A204.1 (cell line): ENCODE measurements at regions not wholly inside any gene's neighbourhood (a gene's known extent, or its start where the extent isn't known, plus 50 kb on each side); places are given as distances from the start of the nearest gene placed in this dataset.

Experiments
- FAIRE-seq: peaks from 2 replicates; lab custom pipeline; 2012; peaks lifted over from hg19 to GRCh38; lab: Jason Lieb, UNC

DNA sequence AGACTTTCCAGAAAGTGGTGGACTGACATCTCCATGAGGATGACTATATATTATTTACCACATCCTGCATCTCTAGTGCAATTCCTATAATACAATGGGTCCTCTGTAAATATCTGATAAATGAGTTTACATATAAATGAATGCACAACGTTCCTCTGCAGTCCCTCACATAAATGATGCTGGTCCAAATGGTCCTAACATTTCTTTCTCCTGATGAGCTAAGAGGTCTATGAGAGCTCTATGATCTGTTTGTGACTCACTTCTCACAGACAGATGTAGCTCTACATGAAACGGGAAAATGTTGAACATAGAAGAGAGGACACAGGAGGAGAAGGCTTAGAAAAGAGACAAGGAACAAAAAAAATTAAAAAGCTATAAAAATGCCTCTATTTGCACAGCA lies 201.2 kb upstream of the PIK3C3 start:
- FAIRE-seq: no peak

DNA sequence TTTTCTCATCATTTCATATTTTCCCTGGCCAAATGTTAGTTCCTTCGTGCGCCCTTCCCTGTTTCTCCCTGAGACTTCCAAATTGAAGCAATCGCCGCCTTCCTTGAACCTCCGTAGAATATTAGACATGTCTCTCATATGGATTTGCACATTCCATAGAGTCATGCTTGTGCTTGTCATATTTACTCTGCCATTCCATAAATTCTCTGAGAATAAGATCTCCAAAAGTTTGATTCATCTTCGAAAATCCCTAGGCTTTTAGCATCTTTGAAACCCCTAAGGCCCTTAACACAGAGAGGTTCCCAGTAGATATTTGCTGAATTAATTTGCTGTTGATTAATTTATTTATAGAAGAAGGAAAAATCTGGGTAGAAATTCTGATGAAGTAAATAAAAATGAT lies 202.2 kb upstream of the PIK3C3 start:
- FAIRE-seq: no peak

DNA sequence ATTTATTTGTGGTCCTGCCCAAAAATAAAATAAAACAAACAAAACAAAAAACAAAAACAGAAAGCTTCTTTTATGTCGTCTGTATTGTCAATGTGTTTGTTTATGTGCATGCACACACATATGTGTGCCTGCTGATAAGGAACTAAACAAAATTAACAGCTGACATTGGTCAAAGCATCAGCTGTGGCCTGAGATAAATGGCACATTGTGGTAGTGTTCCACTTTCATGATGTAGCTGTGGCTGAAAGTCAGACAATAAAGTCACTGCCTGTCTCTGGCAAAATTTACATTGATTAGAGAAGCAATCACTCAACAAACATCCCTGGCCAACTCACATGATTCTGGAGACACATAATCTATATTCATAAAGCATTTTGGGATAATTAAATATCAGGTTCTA lies 203.4 kb upstream of the PIK3C3 start:
- no peak for FAIRE-seq

DNA sequence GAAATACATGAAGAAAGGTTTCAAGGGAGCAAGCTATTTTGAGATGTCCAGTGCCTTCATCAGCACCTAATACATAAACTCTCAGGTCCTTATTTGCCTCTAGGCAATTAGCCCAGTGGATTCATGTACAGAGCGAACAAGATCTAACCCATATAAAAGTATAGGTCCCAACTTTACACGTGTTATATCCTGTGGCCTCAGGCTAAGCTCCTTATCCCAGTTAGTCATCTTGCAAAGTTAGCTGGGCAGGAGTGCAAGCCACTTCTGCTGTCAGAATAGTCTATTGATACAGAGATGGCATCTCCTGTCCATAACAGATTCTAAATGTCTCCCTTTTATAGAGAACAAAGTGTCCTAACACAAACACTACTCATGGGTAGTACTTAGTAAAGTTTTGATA lies 203.9 kb upstream of the PIK3C3 start:
- no peak for FAIRE-seq

DNA sequence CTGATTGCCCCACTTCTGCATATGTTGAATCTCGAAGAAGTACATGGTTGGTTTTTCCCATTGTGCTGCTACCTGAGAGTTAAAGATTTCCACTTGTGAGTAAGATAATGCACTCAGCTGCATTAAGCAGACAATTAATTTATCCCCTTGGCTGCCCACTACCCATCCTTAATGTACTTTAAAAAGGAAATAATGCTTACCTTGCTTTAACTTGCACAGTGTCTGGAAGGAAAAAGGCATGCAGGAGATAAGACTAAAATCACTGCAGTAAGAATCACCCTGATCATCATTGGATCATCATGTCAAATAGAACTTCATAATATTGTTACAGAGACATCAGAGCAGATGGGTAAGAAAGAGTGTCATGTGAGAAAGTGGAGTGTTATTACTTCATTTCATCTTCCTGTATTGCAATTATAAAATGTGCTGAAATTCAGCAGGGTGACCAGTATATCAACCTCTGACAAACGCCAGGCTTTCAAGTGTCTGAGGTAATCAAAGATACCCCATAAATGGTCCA lies 207.3 kb upstream of the PIK3C3 start:
- no peak for FAIRE-seq

DNA sequence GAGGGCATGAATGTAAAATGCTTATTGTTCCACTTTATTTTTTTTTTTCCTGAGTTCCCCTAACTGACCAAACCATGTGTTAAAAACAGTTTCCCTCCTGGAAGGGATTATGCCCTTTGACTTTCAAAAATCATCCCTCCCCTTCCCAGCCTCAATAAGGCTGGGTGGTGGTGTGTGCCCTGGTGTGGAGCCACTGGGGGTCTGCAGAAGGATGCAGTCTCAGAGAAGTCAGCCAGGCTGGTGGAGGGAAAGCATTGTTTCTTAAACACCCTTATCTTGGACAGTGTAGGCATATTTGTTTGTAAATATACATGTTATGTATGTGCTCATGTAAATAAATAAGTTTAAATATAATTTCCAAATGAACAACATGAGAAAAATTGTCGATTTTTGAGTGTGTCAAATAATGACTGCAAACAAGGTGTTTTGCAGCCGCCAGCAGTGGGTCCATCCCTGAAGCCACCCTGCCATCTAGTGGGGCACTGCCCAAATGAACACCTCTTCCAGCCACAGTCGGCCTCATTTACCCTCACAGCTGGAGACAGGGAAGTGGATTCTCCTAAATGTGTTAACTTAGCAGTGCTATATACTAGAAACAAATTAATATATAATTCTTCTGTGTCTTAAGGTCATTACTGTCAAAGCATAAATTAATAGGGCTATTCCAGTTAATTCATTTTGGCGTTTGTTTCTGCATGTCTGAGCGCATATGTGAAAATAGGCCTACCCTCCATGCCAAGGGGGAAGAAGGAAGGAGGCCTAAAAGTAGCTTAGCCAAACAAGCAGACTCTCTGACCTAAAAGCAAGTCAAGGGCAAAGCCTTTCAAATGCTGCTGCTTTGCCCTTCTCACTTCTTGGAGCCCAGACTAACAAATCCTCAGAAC lies 209.6 kb upstream of the PIK3C3 start:
- FAIRE-seq: no peak

DNA sequence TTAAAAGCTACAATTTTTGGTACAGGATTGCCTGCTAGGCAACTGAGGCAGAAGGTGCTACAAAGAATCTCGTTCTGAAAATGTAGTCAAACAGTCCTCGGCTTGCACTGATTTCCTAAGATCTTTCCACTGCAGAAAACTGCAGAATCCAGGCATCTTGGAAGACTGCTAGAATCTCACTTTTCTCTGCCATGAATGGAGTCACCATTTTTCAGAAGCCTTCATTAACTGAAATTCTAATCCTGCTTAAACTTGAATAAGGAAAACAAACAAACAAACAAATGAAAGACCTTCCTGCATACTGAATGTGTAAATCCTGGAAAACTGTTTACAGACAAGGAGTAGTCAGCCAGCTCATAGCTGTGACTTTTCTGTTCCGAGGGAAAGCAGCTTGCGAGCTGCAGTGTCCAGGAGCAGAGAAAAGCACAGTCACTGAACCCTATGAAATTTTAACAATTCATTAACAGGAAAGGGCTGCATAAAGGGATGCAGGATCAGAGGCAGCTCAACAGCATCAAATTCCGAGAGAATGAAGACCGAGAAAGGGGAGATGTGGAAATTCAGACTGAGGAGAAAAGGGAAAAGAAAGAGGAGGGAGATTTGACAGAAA lies 210.5 kb upstream of the PIK3C3 start:
- no peak for FAIRE-seq

DNA sequence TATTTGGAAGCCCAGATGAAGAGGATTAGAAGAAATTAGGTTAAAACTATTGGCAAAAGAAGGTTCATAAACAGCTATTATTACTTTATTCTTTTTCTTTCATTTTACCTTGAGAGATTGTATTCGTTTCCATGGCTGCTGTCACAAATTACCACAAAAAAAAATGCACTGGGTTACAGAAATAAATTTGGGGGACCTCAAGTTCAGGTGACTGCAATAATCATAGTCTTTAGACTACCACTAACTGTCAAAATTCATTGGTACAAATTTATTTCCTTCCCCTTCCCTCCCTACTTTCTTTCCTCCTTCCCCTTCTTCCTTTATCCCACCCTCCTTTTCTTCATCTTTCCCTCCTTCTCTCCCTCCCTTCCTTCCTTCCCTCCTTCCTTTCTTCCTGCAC lies 217.8 kb upstream of the PIK3C3 start:
- no peak for FAIRE-seq

DNA sequence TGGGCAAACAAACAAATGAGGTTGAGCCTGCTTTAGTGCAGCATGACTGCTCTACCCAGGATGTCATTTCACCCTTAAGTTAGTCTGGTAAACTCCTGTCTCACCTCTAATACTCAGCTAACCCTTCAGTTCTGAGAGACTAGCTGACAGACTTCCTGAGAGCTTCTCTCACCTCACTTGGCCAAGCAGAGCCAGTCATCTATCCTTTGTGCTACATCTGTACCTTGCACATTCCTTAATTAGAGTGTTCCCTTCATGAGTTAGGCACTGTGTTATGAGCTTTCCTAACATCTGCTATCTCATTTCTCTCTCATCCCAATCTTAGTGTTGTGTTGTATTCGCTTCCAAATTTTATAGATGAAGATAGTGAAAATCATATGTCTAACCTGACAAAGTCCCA lies 220.1 kb upstream of the PIK3C3 start:
- no peak for FAIRE-seq

DNA sequence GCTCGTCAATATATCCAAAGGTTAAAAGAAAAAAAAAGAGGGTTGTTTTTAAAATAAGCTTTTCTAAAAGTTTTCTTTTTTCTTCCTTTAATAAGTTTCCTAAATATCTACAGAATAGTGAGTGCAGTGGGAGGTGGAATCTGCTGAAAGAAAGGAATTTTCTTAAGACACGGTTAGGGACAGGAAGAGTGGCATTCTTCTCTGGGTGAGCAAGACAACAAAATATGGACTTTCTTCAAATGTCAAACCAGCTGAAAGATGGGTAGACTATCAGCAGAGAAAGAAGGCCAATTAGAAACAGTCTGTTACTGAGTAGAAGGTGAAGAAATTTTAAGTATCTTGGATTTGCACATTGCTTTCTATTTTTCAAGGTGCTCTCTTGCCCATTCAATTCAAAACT lies 222.7 kb upstream of the PIK3C3 start:
- no peak for FAIRE-seq

DNA sequence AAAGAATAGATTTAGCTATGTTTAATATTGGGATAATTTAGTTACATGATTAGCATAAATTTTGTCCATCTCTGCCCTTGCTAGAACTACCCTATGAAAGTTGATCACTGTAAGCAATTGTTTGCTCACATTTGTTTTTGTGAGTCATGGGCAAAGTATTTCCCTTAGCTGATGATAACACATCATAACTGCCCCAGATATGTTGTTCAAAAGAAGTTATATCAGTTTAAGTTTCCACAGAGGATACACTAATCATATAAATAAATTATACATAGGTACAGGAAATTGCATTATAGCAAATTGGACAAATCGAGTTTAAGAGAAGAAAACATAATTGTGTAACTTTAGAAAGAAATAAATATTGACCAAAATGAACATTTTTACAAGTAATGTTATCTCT lies 223.2 kb upstream of the PIK3C3 start:
- no peak for FAIRE-seq

DNA sequence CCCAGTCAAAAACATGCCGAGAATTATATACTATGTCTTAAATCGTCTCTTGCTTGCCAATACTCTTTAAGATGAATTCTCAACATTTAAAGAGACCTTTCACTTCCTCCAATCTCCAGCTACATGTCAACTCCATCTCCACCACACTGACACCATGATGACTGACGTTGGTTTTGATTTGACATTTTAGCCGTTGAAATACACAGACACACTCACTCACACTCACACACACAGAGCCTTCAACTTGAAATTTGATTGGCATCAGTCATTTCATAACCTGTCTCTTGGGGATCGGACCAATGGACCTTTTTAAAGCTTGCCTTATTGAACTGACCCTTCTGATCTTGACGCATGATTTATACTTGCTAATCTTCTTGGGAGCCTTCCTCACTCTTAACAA lies 230.8 kb upstream of the PIK3C3 start:
- no peak for FAIRE-seq

DNA sequence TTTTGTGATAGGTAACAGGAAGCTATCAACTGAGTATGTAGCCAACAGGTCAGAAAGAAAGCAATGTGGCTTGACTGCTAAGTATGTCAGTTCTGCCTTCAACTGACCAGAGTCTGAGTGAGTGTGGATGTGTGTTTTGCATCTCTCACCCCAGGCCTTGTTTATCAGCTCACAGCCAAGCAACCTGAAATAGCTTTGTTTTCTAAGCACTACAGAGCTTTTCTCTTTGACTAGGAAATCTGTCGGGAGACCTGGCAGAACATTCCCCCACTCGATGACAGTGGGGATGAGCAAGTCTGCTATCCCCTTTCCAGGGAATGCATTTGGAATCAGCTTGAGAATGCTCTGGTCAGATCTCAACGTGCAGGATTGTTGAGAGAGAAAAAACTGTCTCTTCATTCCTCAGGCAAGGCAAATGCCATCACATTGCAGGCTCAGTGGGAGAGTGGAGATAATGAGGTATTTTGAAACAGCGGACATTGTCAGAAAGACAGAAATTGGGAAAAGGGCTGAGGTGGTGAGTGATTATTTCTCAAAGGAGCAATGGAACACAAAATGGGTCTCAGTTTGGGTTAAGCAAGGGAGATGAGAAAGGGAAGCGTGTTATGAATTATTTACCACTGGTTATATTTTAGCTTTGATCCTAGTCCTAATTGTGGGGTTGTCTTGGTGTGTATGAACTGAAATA lies 233.8 kb upstream of the PIK3C3 start:
- FAIRE-seq: no peak

DNA sequence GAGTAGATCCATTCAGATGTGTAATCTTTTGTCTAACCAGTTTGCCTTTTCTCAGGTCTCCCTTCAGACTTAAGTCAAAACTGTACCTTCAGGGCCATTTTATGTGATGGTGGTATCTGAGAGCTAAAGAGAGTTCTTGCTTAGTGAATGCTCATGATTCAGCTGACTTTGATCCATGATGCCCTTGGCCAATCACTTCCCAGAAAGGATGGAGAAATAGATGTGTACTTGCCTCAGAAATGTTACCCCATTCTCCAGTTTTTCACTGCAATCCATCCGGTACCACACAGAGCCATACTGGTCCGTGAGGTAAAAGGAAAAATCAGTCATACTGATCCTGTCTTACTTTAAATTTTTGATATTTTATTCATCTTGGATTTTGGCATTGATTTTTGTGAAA lies 234.8 kb upstream of the PIK3C3 start:
- FAIRE-seq: no peak

DNA sequence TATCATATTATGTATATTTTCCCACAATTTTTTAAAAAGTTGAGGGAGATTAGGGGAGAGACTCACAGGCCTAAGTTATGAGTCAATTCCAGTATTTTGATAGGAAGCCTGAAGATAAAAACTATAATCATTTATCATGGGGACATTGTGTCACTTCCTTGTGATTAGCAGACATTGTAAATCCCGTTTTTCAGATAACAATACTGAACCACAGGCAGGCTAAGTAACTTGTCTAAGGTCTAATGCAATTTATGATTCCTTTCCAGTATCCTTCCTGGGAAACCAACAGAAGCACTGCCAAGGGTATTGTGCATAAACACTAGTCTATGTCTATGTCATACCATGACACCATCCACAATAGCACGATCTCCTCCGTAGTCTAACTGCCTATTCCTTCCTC lies 235.2 kb upstream of the PIK3C3 start:
- FAIRE-seq: no peak

DNA sequence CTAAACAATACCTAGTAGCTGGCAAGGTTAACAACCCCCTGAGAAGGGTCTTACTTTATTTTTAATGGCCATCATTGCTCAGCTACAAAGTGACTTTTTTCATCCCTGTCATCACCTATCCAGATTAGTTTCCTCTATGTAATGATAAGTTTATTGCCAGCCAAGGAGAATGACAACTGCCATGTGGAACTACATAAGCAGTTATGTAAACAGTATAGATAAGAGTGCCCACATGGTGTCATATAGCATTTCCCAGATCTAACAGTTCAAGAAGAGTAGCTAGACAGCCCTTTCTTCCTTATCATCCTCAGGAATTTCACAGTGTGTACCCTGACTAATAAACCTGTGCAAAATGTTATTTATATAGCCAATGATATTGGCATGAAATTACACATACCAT lies 240.2 kb upstream of the PIK3C3 start:
- FAIRE-seq: no peak

DNA sequence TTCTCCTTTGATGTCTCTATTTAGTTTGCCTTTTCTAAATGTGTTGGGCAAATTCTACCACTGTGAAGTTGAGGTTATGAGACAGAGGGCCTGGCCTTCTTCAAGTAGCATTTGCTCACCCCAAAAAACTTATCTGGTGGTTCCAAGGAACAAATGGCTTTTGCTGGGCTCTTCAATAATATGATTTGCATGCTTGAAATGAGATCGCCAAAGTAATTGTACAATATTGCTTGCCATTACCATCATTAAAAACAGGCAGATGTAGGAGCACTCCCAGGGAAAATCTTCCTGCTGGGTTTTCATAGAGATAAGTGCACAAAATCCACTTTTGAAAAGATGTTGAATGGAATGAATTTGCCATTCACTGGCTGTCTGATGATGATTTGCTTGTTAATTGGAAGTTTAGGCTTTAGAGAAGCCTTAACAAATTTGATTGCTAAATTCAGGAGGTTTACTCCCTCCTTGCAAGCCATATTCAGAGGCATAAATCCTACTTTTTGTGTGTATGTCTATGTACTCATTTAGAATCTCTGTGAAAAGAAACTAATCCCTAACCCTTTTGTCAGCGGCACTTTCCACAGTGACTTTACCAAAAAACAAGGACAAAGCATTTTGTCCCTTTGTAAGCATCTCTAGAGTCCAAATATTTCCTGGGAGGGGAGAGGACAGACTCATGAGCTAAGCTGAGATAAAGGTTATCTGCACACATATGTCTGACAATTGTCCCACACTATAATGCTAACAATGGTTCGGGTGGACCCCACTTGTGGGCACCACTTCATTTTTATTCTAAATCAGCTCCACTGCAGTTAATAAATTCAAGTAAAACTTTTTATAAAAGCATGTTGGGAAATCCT lies 240.8 kb upstream of the PIK3C3 start:
- no peak for FAIRE-seq

DNA sequence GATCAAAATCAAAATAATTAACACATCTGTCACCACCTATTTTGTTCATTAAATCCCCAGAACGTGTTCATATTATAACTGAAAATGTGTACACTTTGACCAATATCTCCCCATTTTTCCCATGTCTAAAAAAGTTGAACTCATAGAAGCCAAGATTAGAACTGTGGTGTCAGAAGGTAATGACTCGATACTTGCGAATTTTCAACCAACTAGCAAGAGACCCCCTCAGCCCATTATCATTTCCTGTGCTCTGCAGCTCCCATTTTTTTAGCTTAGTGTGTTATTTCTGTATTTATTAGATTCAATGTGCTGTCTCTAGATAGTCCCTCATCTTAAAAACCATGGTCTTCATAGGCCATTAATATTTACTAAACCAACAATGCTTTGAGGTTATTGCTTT lies 248.7 kb upstream of the PIK3C3 start:
- no peak for FAIRE-seq

DNA sequence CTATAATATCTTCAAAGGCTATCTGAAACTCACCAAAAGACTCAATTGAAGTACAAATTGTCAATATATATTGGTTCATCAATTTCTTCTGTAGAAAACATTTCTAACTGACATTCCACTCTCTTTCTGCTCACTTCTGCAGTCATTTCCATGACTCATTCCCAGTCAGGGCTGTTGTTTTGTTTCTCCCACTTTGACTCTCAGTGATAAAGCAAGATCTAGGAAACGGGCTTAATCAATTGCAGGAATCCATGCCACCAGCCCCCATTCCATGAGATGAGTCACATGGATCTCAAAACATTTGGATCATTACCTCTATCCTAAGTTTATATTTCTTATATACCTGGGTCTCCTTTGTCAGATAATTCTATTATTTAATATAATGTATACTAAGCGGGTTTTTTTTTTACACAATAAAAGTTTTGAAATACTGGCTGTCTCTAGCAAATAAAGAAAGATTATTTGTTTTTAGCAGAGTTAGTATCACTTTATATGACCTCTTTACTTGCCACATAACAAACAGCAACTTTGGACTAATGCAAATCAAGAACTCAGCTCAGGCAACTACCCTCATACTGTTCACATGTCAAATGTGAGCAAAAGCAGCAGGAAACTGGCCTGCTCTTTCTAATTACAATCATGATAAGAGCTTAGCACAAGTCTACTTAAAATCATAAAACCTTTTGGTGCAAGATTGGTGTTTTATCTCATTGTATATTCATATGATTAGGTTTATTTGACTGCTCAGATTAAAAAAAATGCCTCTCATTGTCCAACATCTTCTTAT lies 251.1 kb upstream of the PIK3C3 start:
- no peak for FAIRE-seq

DNA sequence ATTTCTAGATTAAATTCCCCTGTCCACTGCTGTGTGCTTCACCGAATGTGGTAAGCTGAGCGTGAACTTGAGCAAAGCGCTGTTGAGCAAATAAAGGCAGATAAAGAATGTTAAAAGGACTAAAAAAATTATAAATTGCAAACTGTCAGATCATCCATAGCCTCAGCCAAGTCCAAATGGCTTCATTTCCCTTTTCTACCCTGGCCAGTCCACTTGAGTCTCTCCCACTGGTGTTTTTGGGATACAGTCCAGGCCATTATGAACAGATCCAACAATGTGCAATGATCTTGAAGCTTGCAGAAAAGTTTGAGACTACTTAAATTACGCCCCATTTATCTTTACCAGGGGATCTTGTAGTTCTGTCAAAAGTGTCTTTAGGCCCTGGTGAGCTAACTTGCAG lies 254.6 kb upstream of the PIK3C3 start:
- no peak for FAIRE-seq

DNA sequence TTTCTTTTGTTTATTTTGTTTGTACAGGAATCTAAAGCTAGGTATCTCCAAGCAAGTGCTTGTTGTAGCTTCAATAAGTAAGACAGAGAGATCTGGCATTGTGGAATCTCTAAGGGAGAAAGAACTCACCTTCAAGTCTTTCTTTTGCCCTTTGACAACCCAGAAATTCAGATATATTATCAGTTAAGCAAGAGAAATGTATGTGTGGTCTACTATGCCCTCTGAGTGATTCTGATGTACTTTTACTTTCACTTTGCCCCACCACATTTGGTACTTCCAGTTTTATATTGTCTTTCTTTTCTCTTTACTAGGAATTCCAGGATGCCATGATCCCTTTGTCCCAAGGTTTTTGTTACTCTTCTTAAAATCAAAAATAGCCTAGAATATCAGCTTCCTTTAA lies 259.6 kb upstream of the PIK3C3 start:
- FAIRE-seq: no peak

DNA sequence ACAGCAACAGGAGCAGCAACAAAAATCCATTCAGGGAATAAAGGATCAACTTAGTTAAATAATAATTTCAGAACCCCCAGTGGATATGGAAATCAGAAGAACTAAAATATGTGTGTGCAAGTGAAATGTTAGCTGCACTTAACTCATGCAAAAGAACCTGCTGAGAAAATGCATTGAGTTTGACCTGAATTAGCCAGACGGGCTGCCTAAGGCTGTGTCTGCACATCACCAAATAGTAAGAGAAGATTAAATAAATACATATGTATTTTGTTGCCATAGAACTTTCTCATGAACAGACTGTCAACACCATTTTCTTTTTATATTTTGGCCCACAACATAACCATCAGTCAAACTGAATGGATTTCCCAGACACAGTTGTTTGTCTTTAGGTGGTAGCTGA lies 262.0 kb upstream of the PIK3C3 start:
- no peak for FAIRE-seq
